Suppressor macrophage treated with lipopolysaccharide for 4 hours (primary cell): ENCODE measurements at regions not wholly inside any gene's neighbourhood (a gene's known extent, or its start where the extent isn't known, plus 50 kb on each side); places are given as distances from the start of the nearest gene placed in this dataset.

Experiments
- DNase-seq: peaks from one replicate; pipeline ENCODE4 v3.0.0-alpha.2; 2020

GRCh38 chr6:90925726-90926125 is 338.9 kb upstream of the MAP3K7 start:
- DNase-seq = no peak

DNA sequence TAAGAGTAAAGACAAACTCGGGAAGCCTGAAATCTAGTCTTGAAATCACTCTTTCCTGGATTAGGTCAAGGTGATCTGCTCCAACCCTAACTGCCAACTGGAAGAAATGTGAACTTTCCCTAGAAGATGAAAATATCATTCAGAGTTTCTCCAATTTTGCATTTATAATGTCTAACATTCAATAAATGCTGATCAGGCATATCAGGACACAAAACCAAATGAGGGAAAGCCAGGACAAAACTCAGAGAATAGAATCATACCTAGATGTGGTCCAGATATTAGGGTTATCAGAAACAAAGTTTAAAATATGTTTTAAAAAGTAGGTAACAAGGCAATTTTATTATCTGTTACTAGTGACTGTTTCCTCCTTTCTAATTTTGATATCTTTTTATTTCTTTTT is 335.5 kb upstream of the MAP3K7 start:
- DNase-seq = no peak

- DNase-seq = no peak
Observed at GRCh38 chr6:90918361-90918760, 331.5 kb upstream of the MAP3K7 start.

DNA sequence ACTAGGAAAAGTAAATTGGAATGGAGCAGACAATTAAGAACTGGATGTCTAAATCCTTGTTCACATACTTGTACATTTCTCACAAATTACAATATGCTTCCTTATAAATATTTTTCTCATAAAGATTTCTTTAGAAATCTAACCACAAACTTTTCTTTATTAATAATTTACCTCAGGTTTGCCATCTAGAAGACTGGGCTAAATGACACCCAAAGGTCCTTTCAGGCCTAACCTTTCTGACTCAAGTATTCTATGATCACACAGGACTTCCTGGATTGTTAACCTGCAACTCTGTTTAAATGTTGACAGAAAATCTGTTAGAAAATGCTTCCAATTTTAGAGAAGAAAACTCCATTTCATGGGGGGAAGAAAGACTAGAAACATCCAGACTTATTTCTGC is 330.5 kb upstream of the MAP3K7 start:
- DNase-seq = no peak

DNA sequence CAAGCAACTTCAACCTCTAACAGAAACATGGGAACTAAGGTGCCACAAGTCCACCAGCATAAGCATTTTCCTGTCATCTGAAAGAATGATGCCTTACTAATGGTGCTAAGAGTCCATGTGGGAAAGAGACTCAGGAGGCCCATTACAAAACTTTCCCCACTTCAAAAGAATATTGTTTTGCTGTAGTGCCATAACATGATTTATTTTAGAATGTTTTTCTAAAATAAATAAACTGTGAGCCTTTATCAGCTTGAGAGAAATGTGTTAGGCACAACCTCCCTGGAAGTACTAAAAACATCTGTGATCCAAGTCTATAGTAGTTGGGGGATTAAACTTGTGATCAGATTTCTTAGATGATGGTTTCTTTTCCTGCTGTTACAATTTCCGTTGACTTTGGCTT is 330.1 kb upstream of the MAP3K7 start:
- no peak for DNase-seq

- no peak for DNase-seq
Observed at GRCh38 chr6:90915224-90915915, 328.5 kb upstream of the MAP3K7 start.

DNA sequence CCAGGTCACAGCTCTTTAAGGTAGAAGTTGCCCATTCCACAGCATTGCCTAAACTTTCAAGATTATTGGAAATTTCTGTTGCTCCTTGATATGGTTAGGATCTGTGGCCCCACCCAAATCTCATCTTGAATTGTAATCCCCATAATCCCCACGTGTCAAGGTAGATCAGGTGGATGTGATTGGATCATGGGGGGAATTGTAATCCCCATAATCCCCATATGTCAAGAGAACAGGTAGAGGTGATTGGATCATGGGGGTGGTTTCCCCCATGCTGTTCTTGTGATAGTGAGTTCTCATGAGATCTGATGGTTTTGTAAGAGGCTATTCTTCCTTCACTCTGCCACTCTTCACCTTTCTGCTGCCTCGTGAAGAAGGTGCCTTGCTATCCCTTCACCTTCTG is 327.4 kb upstream of the MAP3K7 start:
- DNase-seq = no peak

- no peak for DNase-seq
Observed at GRCh38 chr6:90913266-90913960, 326.5 kb upstream of the MAP3K7 start.

- no peak for DNase-seq
Observed at GRCh38 chr6:90911642-90912041, 324.8 kb upstream of the MAP3K7 start.

DNA sequence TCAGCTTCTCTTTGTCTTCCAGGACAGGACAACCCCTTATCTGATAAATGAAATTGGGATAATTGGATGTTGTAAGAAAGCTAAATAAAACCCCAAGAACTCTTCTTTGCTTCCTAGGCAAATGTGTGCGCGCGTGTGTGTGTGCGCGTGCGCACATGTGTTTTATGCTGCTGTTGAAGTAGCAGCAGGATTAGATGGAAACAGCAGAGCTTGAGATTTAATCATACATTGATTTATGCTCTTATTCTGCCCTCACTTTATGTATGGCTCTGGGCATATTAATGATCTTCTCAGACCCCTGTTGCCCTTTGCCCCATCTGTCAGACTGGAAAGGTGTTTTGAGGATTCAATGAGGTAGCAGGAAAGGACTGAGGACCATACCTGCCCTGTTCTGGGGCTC is 324.0 kb upstream of the MAP3K7 start:
- DNase-seq = no peak

DNA sequence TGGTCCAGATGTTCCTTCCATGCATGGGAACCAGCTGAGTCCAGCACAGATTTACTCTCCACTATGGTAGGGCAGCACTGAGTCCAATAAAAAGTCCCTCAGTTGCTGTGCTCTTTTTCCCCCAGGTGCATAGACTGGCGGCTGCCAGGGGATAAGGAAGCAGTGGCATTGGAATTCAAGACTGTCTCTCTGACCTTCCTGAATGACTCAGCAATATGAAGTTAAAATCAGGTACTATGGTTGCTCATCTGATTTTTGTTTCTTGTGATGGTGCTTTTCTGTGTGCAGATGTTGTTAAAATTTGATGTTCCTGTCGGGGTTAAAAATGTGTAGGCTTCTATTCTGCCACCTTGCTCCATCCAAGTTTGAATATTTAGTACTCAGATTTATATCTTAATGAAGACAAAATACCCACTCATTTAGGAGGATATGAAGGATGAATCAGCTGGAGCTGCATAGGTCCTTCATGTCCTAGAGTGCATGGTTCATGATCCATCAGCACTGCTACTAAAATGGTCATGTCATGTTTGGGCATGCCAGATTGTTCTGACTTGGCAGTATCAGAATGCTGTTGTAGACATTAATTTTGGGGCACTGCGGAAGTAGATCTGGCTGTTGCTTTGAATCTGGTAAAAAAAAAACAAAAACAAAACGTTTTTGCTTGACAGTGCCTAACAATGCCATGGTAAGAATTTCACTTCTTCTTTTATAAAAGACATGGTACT is 321.2 kb upstream of the MAP3K7 start:
- DNase-seq = no peak

- DNase-seq = no peak
Observed at GRCh38 chr6:90905351-90905750, 318.5 kb upstream of the MAP3K7 start.

DNA sequence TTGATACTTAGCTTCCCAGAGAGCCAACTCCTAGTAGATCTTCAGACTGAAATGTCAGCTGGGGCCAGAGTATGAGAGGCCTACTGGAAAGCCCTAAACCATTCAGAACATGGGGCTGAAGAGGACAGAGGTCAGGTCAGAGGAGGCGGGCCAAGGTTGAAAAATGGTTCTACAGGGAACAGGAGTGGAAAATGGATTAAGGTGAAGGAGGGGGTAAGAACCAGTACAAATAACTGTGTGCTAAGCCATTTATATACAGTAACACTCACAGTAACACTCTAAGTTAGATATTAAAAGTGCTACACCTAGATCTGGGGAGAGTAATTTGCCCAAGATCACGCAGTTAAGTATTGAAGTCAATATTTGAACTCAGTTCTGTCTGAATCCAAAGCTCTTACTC is 313.2 kb upstream of the MAP3K7 start:
- no peak for DNase-seq

DNA sequence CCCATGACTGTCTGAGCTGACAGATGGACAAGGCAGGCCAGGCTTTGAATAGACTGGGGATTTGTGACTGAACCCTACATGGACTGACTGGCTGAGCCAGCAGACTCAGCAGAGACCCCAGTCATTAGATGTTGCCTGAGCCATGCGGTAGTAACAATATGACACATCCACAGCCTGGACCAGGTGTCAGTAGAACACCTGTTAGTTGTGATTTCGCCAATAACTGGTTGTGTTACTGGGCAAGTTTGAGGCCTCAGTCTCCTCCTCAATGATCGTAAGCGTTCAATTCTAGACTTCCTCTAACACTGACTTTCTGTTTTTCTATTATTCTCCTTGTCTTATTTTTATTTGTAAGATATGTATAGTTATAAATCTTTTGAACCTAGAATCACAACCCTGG is 311.9 kb upstream of the MAP3K7 start:
- DNase-seq = no peak

- no peak for DNase-seq
Observed at GRCh38 chr6:90896075-90896547, 309.2 kb upstream of the MAP3K7 start.

GRCh38 chr6:90895299-90896074 is 308.6 kb upstream of the MAP3K7 start:
- no peak for DNase-seq

- DNase-seq = no peak
Observed at GRCh38 chr6:90894285-90895130, 307.6 kb upstream of the MAP3K7 start.

DNA sequence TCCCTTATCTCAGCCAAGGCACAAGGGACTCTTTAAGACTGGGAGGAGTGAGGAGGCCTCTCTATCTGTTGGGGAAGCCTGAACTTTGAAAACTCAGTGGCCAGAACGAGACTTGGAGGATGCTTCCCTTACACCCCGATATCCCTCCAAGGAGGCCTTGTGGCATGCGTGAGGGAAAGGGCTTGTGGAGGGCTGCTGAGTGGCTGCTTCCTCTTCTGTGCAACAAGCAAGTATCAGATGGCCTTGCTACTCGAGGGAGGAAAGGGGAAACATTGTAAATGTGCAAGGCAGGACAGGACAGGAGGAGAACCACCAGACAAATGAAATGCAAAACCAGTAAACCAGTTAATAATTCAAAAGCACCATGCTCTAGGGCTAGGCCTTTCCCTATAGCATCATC is 306.5 kb upstream of the MAP3K7 start:
- DNase-seq = no peak

DNA sequence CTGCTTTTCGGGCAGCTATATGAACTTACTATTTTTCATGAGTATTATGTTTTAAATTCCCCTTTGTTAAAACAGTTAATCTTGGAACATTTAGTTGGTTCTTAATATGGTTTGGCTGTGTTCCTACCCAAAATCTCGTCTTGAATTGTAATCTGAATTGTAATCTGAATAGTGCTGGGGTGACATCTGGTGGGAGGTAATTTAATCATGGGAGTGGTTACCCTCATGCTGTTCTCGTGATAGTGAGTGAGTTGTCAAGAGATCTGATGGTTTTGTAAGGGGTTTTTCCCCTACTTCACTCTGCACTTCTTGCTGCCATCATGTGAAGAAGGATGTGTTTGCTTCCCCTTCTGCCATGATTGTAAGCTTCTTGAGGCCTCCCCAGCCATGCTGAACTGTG is 305.4 kb upstream of the MAP3K7 start:
- no peak for DNase-seq

DNA sequence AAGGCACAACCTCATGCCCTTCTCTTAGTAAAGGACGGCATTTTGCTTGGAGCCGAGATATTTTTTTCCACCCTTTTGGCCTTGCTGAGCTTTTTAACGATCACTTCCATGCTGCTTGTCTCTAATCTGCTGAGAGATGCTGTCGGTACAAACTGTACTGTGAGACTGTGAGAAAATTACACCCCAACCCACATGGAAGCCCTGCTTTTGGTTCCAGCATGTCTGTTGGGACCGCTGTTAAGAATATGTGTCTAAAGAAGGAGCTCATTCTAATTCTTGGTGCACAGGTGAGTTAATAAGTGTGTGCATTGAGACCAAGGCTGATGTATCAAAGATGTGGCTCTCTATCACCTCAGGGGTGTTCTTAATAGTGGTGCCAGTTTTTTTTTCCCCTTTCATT is 304.5 kb upstream of the MAP3K7 start:
- DNase-seq = no peak

DNA sequence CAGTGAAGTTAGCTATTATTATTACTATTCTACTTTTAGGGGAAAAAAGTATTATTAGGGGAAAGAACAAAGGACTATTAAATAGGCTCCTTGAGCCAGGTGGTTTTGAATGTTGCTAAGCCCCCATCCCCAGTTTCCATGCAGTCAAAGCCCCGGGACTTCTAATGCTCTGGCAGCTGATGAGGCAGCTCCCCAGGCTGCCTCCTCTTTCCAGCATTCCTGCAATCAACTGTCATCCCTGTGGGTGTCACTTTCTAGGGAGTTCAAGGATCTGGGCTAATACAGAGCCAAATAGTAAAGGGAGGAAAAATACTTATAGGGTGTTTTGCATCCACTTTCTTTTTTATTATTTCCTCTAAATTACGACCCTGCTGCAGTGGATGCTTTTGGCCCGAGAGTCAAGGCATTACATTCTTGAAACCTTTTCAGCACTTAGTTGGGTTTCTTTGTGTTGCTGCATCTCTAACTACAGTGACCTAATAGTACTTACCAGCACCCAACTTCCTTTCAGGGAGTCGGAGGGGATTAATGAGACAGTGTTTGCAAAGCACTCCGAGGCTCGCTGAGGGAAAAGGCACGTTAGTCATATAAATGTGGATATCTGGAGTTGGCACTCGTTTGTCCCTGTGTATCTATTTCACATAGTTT is 303.9 kb upstream of the MAP3K7 start:
- DNase-seq = no peak

- no peak for DNase-seq
Observed at GRCh38 chr6:90887764-90888163, 300.9 kb upstream of the MAP3K7 start.
